ENCODE measurements at regions not wholly inside any gene's neighbourhood (a gene's known extent, or its start where the extent isn't known, plus 50 kb on each side); places are given as distances from the start of the nearest gene placed in this dataset.

DNA sequence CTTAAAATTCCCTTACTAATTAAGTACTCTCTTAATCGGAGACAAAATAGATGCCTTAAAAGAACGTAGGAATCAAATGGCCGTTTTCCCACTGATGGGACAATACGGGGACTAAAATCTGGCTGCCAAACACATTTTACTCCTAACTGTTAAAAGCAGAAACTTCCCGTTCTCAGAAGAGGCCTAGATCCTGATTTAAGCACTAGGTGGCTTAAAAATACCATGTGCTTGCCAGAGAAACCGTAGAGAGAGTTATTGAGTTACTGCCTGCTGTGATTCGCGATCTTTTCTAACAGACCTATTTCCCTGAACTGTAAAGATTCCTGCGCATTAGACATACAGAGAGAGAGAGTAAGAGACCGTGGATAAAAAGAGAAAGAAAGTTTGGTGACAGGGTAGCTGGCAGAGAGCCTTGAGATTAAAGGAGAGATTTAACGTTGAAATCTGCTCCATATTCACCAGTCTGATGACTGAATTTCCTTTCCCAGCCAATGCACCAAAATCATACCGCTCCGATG, 54.4 kb upstream of the STUM start:
- POLR2A ChIA-PET: no interaction called here
- H3K4me3 Mint-ChIP-seq: no peak overlapping the region
- H3K36me3 Mint-ChIP-seq: no peaks in the 10 kb centered on the region
- peaks cover 4% of the 10 kb centered on the region for H3K27me3 Mint-ChIP-seq
- no peak overlapping the region for H3K27ac Mint-ChIP-seq
- H3K4me1 Mint-ChIP-seq (ENCODE audit: low read depth): peaks cover 8% of the 10 kb centered on the region
- no peak for DNase-seq
- H3K9me3 Mint-ChIP-seq: no peaks in the 10 kb centered on the region
- intact Hi-C loops (cut with micrococcal nuclease): no loop called here
- CTCF ChIA-PET: no interaction called here

DNA sequence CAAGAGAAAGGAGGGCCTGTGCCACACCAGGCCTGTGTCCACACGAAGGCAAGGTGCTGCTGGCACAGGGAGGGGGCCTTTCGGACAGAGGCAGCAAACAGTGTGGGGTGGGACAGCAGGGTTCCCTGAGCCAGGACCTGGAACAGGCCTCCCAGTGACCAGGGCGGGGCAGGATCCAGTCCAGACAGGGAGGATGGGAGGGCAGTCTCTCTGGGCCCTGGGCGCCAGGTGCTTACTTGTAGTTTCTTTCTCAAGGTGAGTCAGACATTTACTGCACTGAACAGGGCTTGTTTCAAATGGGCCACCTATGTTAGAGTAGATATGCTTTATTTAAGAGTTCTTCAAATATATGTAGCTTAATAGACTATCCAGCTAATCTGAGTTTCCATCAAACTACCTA, 52.8 kb upstream of the STUM start:
- no peak for DNase-seq
- no peaks in the 10 kb centered on the region for H3K9me3 Mint-ChIP-seq
- intact Hi-C loops (cut with micrococcal nuclease): no loop called here
- H3K4me3 Mint-ChIP-seq: no peak overlapping the region
- CTCF ChIA-PET: no interaction called here
- POLR2A ChIA-PET: no interaction called here
- no peaks in the 10 kb centered on the region for H3K36me3 Mint-ChIP-seq
- H3K27ac Mint-ChIP-seq: no peak overlapping the region
- H3K27me3 Mint-ChIP-seq: peaks cover 2% of the 10 kb centered on the region
- no peaks in the 10 kb centered on the region for H3K4me1 Mint-ChIP-seq (ENCODE audit: low read depth)

DNA sequence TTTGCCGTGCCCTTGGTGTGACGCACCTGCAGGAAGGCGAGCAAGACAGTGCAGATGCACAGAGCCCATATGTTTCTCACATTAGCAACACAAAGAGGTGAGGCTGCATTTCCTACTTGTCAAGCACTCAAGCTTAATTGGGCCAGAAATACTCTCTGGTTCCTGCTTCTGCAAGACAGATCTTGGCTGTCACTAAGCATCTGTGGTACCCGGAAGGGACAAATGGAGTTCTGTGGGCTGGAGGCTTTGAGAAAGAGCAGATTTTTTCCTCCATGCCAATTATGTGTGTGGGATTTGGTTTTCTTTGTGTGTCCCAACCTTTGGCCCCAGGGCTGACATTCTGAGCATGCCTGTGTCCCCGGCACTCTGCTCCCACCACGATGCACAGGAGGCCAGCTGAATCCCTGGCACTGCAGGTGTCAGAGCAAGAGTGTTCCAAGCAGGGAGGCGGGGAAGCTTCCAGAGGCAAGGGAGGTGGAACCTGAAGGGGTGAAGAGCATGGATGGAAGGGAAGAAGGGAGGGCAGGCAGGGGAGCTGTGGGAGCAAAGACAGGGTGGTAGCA, 52.0 kb upstream of the STUM start:
- Mint-ChIP-seq H3K4me3 (no peak overlapping the region), H3K27ac (no peak overlapping the region), H3K4me1 (ENCODE audit: low read depth) (no peaks in the 10 kb centered on the region), H3K27me3 (peaks cover 3% of the 10 kb centered on the region), H3K9me3 (no peaks in the 10 kb centered on the region), H3K36me3 (no peaks in the 10 kb centered on the region)
- ChIA-PET POLR2A (no interaction called here), CTCF (no interaction called here)
- no peak for DNase-seq
- intact Hi-C loops (cut with micrococcal nuclease): no loop called here

DNA sequence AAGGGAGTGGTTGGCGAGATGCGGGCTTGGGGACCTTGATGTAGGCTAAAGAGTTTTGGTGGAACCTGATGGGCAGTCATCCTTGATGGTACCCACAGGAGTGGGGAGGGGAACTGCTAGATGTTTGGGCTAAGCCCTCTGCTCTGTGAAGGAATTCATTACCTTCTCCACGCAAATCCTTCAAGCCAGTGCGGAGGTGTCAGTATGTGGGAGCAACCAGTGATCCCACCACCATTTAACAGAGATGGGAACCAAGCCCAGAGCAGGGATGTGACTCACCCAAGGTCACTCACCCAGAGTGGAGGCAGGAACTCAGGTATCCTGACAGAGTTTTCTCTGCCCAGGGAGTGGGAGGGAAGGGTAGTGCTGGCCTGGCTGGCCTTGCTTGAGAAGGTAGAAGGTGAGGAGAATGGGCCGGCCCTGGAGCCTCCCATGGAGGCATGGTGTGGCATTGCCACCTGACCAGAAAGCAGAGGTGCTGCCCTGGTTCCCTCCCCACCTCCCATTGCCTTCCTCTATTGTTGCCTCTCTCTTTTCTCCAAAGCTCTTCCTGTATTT, 51.2 kb upstream of the STUM start:
- intact Hi-C loops (cut with micrococcal nuclease): no loop called here
- no peak overlapping the region for H3K27ac Mint-ChIP-seq
- H3K9me3 Mint-ChIP-seq: no peaks in the 10 kb centered on the region
- peaks cover 3% of the 10 kb centered on the region for H3K27me3 Mint-ChIP-seq
- H3K4me1 Mint-ChIP-seq (ENCODE audit: low read depth): no peaks in the 10 kb centered on the region
- H3K4me3 Mint-ChIP-seq: no peak overlapping the region
- DNase-seq: no peak
- ChIA-PET POLR2A (no interaction called here), CTCF (no interaction called here)
- H3K36me3 Mint-ChIP-seq: no peaks in the 10 kb centered on the region

DNA sequence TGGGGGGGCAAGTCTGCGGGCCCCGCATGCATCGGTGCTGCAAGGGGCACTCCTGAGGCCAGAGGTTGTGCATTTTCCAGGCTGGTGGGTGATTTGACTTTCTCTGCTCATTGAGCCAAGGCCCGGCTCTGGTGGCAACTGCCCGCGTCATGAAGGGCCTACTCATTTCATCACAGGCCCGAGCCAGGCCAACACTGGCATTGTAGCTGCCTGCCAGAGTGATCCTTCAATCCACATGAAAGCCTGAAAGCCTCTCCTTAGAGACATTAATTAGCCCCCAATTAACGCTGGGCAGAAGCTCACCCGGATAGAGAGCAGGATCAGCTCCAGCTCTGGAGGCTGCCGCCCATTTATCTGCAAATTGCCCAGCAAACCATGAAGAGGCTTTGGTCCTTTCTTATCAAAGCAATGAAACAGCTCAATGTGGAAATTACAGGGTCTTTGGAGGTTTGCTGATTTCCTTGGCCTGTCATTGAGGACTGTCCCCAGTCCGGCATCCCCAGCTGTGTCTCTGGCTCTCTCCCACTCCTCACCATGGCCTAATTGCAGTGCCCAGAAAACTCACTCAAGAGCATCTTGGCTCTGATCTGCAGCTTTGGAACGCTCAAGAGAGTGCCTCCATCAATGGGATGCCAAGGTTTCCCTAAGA, 50.4 kb upstream of the STUM start:
- ChIA-PET POLR2A (no interaction called here), CTCF (no interaction called here)
- Mint-ChIP-seq H3K27me3 (peaks cover 3% of the 10 kb centered on the region), H3K4me1 (ENCODE audit: low read depth) (no peaks in the 10 kb centered on the region), H3K4me3 (no peak overlapping the region), H3K9me3 (no peaks in the 10 kb centered on the region), H3K27ac (no peak overlapping the region), H3K36me3 (no peaks in the 10 kb centered on the region)
- intact Hi-C loops (cut with micrococcal nuclease): no loop called here
- DNase-seq: no peak

DNA sequence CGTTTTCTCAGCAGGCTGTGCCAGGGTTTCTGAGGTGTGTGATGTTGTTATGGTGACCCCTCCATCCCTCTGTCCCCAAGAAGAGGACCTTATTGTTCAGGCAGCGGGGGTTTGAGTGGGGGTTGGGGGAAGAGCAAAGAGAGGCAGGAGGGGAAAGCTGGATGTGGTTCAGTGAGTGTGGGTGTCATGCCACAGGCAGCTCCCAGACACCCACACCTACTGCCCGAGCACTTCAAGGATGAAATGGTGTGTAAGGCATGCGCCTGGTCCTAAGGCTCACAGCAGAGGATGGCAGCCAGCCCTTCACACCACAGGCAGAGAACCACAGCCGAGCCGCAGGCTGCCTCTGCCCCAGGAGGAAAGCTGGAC, 49.9 kb upstream of the STUM start:
- H3K36me3 Mint-ChIP-seq: no peaks in the 10 kb centered on the region
- ChIA-PET CTCF (no interaction called here), POLR2A (no interaction called here)
- no peak overlapping the region for H3K27ac Mint-ChIP-seq
- no peaks in the 10 kb centered on the region for H3K9me3 Mint-ChIP-seq
- peaks cover 3% of the 10 kb centered on the region for H3K27me3 Mint-ChIP-seq
- intact Hi-C loops (cut with micrococcal nuclease): no loop called here
- no peaks in the 10 kb centered on the region for H3K4me1 Mint-ChIP-seq (ENCODE audit: low read depth)
- H3K4me3 Mint-ChIP-seq: no peak overlapping the region
- no peak for DNase-seq
